CD14-positive monocyte (primary cell): ENCODE measurements at regions not wholly inside any gene's neighbourhood (a gene's known extent, or its start where the extent isn't known, plus 50 kb on each side); places are given as distances from the start of the nearest gene placed in this dataset.

Experiments used
- DNase-seq, 3 donors: peaks; one replicate each; pipeline ENCODE4 v3.0.0-alpha.2; 2011 to 2022
- H2AFZ ChIP-seq: 2 replicates; pipeline ENCODE4 v1.6.0; 2012; ENCODE audit warnings: mild to moderate bottlenecking, low read depth, low read length, inconsistent platforms; ENCODE audit not compliant: insufficient read depth, poor library complexity, severe bottlenecking
- H3K27ac ChIP-seq, 2 donors: 1 replicate in 1 of 2; 2 replicates in 1 of 2; pipeline ENCODE4 v1.5.1; 2012 to 2013; ENCODE audit warnings: low read length in 2 of 2, control low read depth in 1 of 2, inconsistent platforms in 1 of 2, low read depth in 1 of 2, mild to moderate bottlenecking in 1 of 2
- H3K27me3 ChIP-seq, 2 donors: one replicate each; pipeline versions ENCODE4 v1.6.0 to v1.6.1; 2011 to 2013; ENCODE audit warnings: low read length in 2 of 2; ENCODE audit not compliant: control insufficient read depth in 2 of 2, insufficient read depth in 2 of 2
- H3K36me3 ChIP-seq, 2 donors: replicated peaks in 1 of 2; 1 replicate in 1 of 2; 2 replicates in 1 of 2; pipeline versions ENCODE4 v1.5.1 to v1.6.1; 2012 to 2013; ENCODE audit warnings: low read length in 2 of 2, control low read depth in 1 of 2, inconsistent platforms in 1 of 2, mild to moderate bottlenecking in 1 of 2; ENCODE audit not compliant: insufficient read depth in 2 of 2, control insufficient read depth in 1 of 2
- H3K4me1 ChIP-seq, 2 donors: 1 replicate in 1 of 2; 2 replicates in 1 of 2; pipeline versions ENCODE4 v1.5.1 to v1.6.1; 2012 to 2013; ENCODE audit warnings: low read length in 2 of 2, control low read depth in 1 of 2, inconsistent platforms in 1 of 2, mild to moderate bottlenecking in 1 of 2, moderate library complexity in 1 of 2; ENCODE audit not compliant: insufficient read depth in 2 of 2, control insufficient read depth in 1 of 2
- H3K4me2 ChIP-seq: replicated peaks from 2 replicates; pipeline ENCODE3; 2012; ENCODE audit warnings: low read length, moderate library complexity, mild to moderate bottlenecking; ENCODE audit not compliant: poor library complexity, severe bottlenecking; ENCODE audit errors: extremely low read depth
- H3K4me3 ChIP-seq, 3 experiments: fragments of 200-600 bp in 1 of 3; sonication (generic) in 1 of 3; replicated peaks in 1 of 3; 1 replicate in 2 of 3; 2 replicates in 1 of 3; pipeline ENCODE4 v1.5.1; 2011 to 2013; ENCODE audit warnings: low read length in 3 of 3, mild to moderate bottlenecking in 3 of 3, control low read depth in 2 of 3, low read depth in 2 of 3, inconsistent platforms in 1 of 3, moderate library complexity in 1 of 3
- H3K79me2 ChIP-seq: 2 replicates; pipeline ENCODE4 v1.6.0; 2012; ENCODE audit warnings: mild to moderate bottlenecking, control low read depth, inconsistent platforms, low read length, moderate library complexity; ENCODE audit not compliant: insufficient read depth
- H3K9ac ChIP-seq: 2 replicates; pipeline ENCODE4 v1.6.0; 2017; ENCODE audit warnings: low read length, mild to moderate bottlenecking; ENCODE audit not compliant: insufficient read depth, poor library complexity, severe bottlenecking
- H3K9me3 ChIP-seq, 2 donors: replicated peaks in 1 of 2; 1 replicate in 1 of 2; 2 replicates in 1 of 2; pipeline versions ENCODE4 v1.5.1 to v1.6.1; 2012 to 2013; ENCODE audit warnings: low read length in 2 of 2, control low read depth in 1 of 2; ENCODE audit not compliant: control insufficient read depth in 1 of 2, insufficient read depth in 1 of 2
- H4K20me1 ChIP-seq: 2 replicates; pipeline ENCODE4 v1.6.0; 2012; ENCODE audit warnings: mild to moderate bottlenecking, low read length, control low read depth, moderate library complexity; ENCODE audit not compliant: insufficient read depth
- H3K27ac Mint-ChIP-seq, 7 donors: one replicate each; pipeline ENCODE4 v1.8.0; 2020; ENCODE audit warnings: mild to moderate bottlenecking in 7 of 7, mixed read lengths in 7 of 7, moderate library complexity in 6 of 7, inconsistent platforms in 2 of 7
- H3K27me3 Mint-ChIP-seq, 3 donors: one replicate each; pipeline ENCODE4 v1.8.0; 2021 to 2022; ENCODE audit warnings: low read depth in 3 of 3, mild to moderate bottlenecking in 3 of 3, mixed read lengths in 3 of 3, moderate library complexity in 3 of 3, inconsistent platforms in 1 of 3
- H3K36me3 Mint-ChIP-seq, 2 donors: one replicate each; pipeline ENCODE4 v1.8.0; 2020; ENCODE audit warnings: mixed read lengths in 2 of 2, inconsistent platforms in 1 of 2, mild to moderate bottlenecking in 1 of 2
- H3K4me1 Mint-ChIP-seq: one replicate; pipeline ENCODE4 v1.8.0; 2020; ENCODE audit warnings: mild to moderate bottlenecking, mixed read lengths
- H3K4me3 Mint-ChIP-seq, 2 donors: one replicate each; pipeline ENCODE4 v1.8.0; 2020; ENCODE audit warnings: mild to moderate bottlenecking in 2 of 2, mixed read lengths in 2 of 2, moderate library complexity in 1 of 2
- H3K9me3 Mint-ChIP-seq, 7 donors: one replicate each; pipeline ENCODE4 v1.8.0; 2020 to 2022; ENCODE audit warnings: mixed read lengths in 7 of 7, mild to moderate bottlenecking in 6 of 7, moderate library complexity in 6 of 7, inconsistent platforms in 2 of 7
- CTCF ChIP-seq: fragments of 200-600 bp; IDR thresholded peaks from one replicate; pipeline ENCODE4 v1.8.0; 2022; ENCODE audit warnings: antibody characterized with exemption, mild to moderate bottlenecking
- WGBS: methylation state at CpG from one replicate; pipeline ENCODE4 v1.1.5; 2013; ENCODE audit warnings: missing lambda C conversion rate; ENCODE audit not compliant: insufficient coverage; 5-methylcytosine and 5-hydroxymethylcytosine counted together
- intact Hi-C, 2 donors: fragments of 100-400 bp; cut with micrococcal nuclease; formaldehyde crosslinking; loops; one replicate each; pipeline versions ENCODE4 v1.15.0 to v1.15.1; 2023

- H3K4me2 ChIP-seq = no peak overlapping the region
- intact Hi-C loops = no loop called here
- Mint-ChIP-seq H3K27ac (no peak overlapping the region), H3K4me3 (no peak overlapping the region), H3K27me3 (no peaks in the 10 kb centered on the region), H3K4me1 (no peaks in the 10 kb centered on the region), H3K9me3 (peaks cover 0 to 2% (median 0%) of the 10 kb centered on the region in 7 donors), H3K36me3 (no peaks in the 10 kb centered on the region)
- H3K9me3 ChIP-seq = no peaks in the 10 kb centered on the region
- no peak overlapping the region for H2AFZ ChIP-seq
- H3K9ac ChIP-seq = no peak overlapping the region
- WGBS = no CpG with 5 or more reads among the region's 5 CpGs
- H3K79me2 ChIP-seq = no peaks in the 10 kb centered on the region
- TF ChIP-seq CTCF = no peak
- H3K36me3 ChIP-seq = no peaks in the 10 kb centered on the region
- H4K20me1 ChIP-seq = no peaks in the 10 kb centered on the region
- no peaks in the 10 kb centered on the region for H3K4me1 ChIP-seq
- no peaks in the 10 kb centered on the region for H3K27me3 ChIP-seq
- H3K4me3 ChIP-seq = no peak overlapping the region
- no peak overlapping the region for H3K27ac ChIP-seq
- no peak for DNase-seq
Observed at GRCh38 chr2:139230881-139231280, 450.7 kb upstream of the NXPH2 start.

- H4K20me1 ChIP-seq = no peaks in the 10 kb centered on the region
- H3K4me3 ChIP-seq = no peak overlapping the region
- no peaks in the 10 kb centered on the region for H3K27me3 ChIP-seq
- no peaks in the 10 kb centered on the region for H3K36me3 ChIP-seq
- H2AFZ ChIP-seq = no peak overlapping the region
- Mint-ChIP-seq H3K36me3 (no peaks in the 10 kb centered on the region), H3K4me3 (no peak overlapping the region), H3K4me1 (no peaks in the 10 kb centered on the region), H3K27me3 (no peaks in the 10 kb centered on the region), H3K27ac (no peak overlapping the region), H3K9me3 (peaks cover 0 to 2% (median 0%) of the 10 kb centered on the region in 7 donors)
- no peaks in the 10 kb centered on the region for H3K4me1 ChIP-seq
- DNase-seq = no peak
- intact Hi-C loops = no loop called here
- no peak overlapping the region for H3K4me2 ChIP-seq
- no peaks in the 10 kb centered on the region for H3K9me3 ChIP-seq
- H3K79me2 ChIP-seq = no peaks in the 10 kb centered on the region
- H3K9ac ChIP-seq = no peak overlapping the region
- no peak for TF ChIP-seq CTCF
- H3K27ac ChIP-seq = no peak overlapping the region
- WGBS = no CpG with 5 or more reads among the region's 2 CpGs
Observed at GRCh38 chr2:139228276-139228675, 448.1 kb upstream of the NXPH2 start.
